OCI-LY3 (cell line): ENCODE measurements at regions not wholly inside any gene's neighbourhood (a gene's known extent, or its start where the extent isn't known, plus 50 kb on each side); places are given as distances from the start of the nearest gene placed in this dataset.

ENCODE experiments used
- H2AFZ ChIP-seq: fragments of 200-600, 300-600 bp; shearing (Covaris generic); 2 replicates; pipeline ENCODE4 v1.6.0; 2014; ENCODE audit warnings: antibody characterized with exemption, low read depth, low read length
- H3K27ac ChIP-seq: fragments of 200-600, 300-600 bp; sonication (generic); 2 replicates; pipeline ENCODE4 v1.5.1; 2014; ENCODE audit warnings: mild to moderate bottlenecking, low read length, moderate library complexity, mixed read lengths
- H3K27me3 ChIP-seq: fragments of 200-600, 300-600 bp; sonication (generic); 2 replicates; pipeline ENCODE4 v1.6.1; 2014; ENCODE audit warnings: low read depth, low read length, mixed read lengths
- H3K36me3 ChIP-seq: fragments of 200-600, 300-600 bp; sonication (generic); replicated peaks from 2 replicates; pipeline ENCODE3; 2014; ENCODE audit warnings: low read depth, low read length, mixed read lengths
- H3K4me1 ChIP-seq: fragments of 300-600, 200-600 bp; sonication (generic); 2 replicates; pipeline ENCODE4 v1.6.1; 2014; ENCODE audit warnings: low read length, mixed read lengths
- H3K4me2 ChIP-seq: fragments of 200-600, 300-600 bp; sonication (generic); 2 replicates; pipeline ENCODE4 v1.6.1; 2014; ENCODE audit warnings: low read length, mixed read lengths
- H3K4me3 ChIP-seq: fragments of 300-600, 200-600 bp; sonication (generic); 2 replicates; pipeline ENCODE4 v1.5.1; 2014; ENCODE audit warnings: antibody characterized with exemption, mild to moderate bottlenecking, low read length, moderate library complexity
- H3K79me2 ChIP-seq: fragments of 300-600, 200-600 bp; shearing (Covaris generic); 2 replicates; pipeline ENCODE4 v1.6.1; 2014; ENCODE audit warnings: mild to moderate bottlenecking, low read length, mixed read lengths
- H3K9ac ChIP-seq: fragments of 300-600, 200-600 bp; shearing (Covaris generic); 2 replicates; pipeline ENCODE4 v1.6.0; 2014; ENCODE audit warnings: mild to moderate bottlenecking, low read length, moderate library complexity
- H3K9me3 ChIP-seq: fragments of 200-600, 300-600 bp; shearing (Covaris generic); 2 replicates; pipeline ENCODE4 v1.6.1; 2014; ENCODE audit warnings: low read length, mixed read lengths; ENCODE audit not compliant: insufficient read depth
- H4K20me1 ChIP-seq: fragments of 200-600, 300-600 bp; sonication (generic); 2 replicates; pipeline ENCODE4 v1.6.1; 2016; ENCODE audit warnings: low read length, mixed read lengths; ENCODE audit not compliant: insufficient read depth
- EZH2phosphoT487 ChIP-seq: fragments of 200-600 bp; shearing (Covaris generic); IDR thresholded peaks from 2 replicates; pipeline ENCODE4 v1.6.1; 2018; ENCODE audit warnings: antibody characterized with exemption, mixed run types, low read depth
- TF ChIP-seq, protein P1 (sequence below): fragments of 200-600, 300-600 bp; sonication (generic); IDR thresholded peaks from 2 replicates; pipeline ENCODE4 v1.5.1; 2014; ENCODE audit warnings: antibody characterized with exemption, low read length, low read depth

DNA sequence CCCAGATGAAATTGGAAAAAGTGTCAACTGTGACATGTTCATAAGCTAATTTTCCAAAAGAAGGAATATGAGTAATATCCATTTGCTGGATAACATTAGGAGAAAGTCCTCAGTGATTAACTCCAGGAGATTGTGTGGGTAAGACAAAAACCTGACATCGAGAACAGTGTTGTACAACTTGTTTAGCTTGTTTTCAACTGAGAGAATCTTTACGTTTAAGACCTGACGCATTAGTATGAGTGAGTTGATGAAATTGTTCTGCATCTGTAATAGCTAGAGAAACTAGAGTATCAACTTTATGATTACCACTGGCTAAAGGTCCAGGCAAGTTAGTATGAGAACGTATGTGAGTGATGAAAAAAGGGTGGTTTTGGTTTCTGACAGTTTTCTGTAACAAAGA, 1452.4 kb downstream of the NLGN4Y start:
- Histone ChIP-seq H3K4me2 (no peak overlapping the region), H3K9ac (no peak overlapping the region), H2AFZ (no peak overlapping the region), H3K36me3 (no peaks in the 10 kb centered on the region), H3K4me3 (no peak overlapping the region), H4K20me1 (no peaks in the 10 kb centered on the region), H3K9me3 (no peaks in the 10 kb centered on the region), H3K27me3 (no peaks in the 10 kb centered on the region), H3K27ac (no peak overlapping the region), H3K79me2 (no peaks in the 10 kb centered on the region), H3K4me1 (no peaks in the 10 kb centered on the region)
- no peak for TF ChIP-seq EZH2phosphoT487
- TF ChIP-seq, protein P1, sequence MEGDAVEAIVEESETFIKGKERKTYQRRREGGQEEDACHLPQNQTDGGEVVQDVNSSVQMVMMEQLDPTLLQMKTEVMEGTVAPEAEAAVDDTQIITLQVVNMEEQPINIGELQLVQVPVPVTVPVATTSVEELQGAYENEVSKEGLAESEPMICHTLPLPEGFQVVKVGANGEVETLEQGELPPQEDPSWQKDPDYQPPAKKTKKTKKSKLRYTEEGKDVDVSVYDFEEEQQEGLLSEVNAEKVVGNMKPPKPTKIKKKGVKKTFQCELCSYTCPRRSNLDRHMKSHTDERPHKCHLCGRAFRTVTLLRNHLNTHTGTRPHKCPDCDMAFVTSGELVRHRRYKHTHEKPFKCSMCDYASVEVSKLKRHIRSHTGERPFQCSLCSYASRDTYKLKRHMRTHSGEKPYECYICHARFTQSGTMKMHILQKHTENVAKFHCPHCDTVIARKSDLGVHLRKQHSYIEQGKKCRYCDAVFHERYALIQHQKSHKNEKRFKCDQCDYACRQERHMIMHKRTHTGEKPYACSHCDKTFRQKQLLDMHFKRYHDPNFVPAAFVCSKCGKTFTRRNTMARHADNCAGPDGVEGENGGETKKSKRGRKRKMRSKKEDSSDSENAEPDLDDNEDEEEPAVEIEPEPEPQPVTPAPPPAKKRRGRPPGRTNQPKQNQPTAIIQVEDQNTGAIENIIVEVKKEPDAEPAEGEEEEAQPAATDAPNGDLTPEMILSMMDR = no peak

DNA sequence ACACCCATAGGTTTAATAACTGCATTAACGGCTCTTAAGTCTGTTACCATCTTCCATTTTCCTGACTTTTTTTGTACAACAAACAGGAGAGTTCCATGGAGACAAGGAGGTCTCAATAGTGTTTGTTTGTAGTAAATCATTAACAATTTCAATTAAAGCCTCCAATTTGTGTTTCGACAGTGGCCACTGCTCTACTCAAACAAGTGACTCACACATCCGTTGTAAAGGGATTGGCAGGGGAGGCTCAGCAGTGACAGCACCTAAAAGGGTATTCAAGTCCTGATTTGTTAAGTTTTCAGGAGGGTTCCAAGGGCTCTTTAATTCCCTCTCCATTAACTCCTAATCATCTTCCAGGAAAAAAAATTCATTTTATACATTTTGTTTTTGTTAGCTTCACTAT, 1454.2 kb downstream of the NLGN4Y start:
- no peaks in the 10 kb centered on the region for H3K36me3 ChIP-seq
- H3K27ac ChIP-seq = no peak overlapping the region
- H3K79me2 ChIP-seq = no peaks in the 10 kb centered on the region
- H2AFZ ChIP-seq = no peak overlapping the region
- H3K9me3 ChIP-seq = no peaks in the 10 kb centered on the region
- no peaks in the 10 kb centered on the region for H4K20me1 ChIP-seq
- no peak overlapping the region for H3K4me2 ChIP-seq
- TF ChIP-seq, protein P1 = no peak
- no peak for TF ChIP-seq EZH2phosphoT487
- H3K27me3 ChIP-seq = no peaks in the 10 kb centered on the region
- no peaks in the 10 kb centered on the region for H3K4me1 ChIP-seq
- no peak overlapping the region for H3K9ac ChIP-seq
- no peak overlapping the region for H3K4me3 ChIP-seq

DNA sequence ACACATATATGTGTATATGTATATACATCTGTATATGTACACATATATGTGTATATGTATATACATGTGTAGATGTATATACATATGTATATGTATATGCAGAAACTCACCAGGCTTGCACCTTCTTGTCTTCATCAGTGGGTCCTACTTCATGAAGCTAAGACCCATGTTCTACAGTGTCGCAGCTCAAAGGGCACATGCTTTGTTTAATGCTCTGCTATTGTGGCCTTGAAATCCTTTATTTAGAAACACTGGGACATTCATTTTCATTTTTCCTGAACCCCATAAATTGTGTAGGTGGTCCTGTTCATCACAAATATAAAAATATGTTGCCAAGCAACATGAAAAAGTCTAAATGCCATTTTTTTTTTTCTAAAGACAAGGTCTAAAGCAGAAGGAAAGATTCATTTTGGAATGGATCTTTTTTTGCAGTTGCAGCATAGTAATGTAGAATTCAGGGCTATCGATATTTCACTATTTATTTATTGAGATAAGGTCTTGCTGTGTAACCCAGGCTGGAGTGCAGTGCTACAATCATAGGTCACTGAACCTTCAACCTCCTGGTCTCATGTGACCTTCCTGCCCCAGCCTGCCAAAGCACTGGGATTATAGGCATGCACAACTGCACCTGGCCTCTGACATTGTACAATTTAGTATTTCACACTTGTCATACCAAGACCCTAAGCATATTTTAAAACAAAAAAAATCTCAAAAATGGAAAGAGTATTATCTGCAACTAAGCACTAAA, 1460.5 kb downstream of the NLGN4Y start:
- H3K36me3 ChIP-seq = no peaks in the 10 kb centered on the region

DNA sequence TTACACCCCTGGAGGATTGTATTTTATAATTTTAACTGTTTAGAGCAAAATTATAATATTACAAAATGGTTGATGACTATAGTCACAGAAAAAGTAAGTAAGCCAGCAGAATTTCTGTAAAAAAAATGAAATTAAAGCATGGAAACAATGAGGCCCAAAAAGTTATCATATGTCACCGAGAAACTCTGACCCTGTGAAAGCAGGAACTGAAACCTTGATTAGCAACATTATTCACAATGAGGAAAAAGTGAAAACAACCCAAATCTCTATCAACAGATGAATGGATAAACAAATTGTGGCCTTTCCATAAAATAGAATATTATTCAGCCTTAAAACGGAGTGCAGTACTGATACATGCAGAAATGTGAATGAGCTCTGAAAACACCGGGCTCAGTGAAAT, 1471.7 kb downstream of the NLGN4Y start:
- no peaks in the 10 kb centered on the region for H3K79me2 ChIP-seq
- no peaks in the 10 kb centered on the region for H3K9me3 ChIP-seq
- H2AFZ ChIP-seq = no peak overlapping the region
- no peak overlapping the region for H3K4me3 ChIP-seq
- no peak for TF ChIP-seq EZH2phosphoT487
- TF ChIP-seq, protein P1 = no peak
- no peak overlapping the region for H3K4me2 ChIP-seq
- H3K27me3 ChIP-seq = no peaks in the 10 kb centered on the region
- H3K9ac ChIP-seq = no peak overlapping the region
- no peak overlapping the region for H3K27ac ChIP-seq
- no peaks in the 10 kb centered on the region for H3K36me3 ChIP-seq
- H3K4me1 ChIP-seq = no peaks in the 10 kb centered on the region
- H4K20me1 ChIP-seq = no peaks in the 10 kb centered on the region

More for the DNA sequence above, 1460.5 kb downstream of the NLGN4Y start:
- Histone ChIP-seq H3K4me3 (no peak overlapping the region), H3K4me1 (no peaks in the 10 kb centered on the region), H3K27ac (no peak overlapping the region), H3K4me2 (no peak overlapping the region), H3K27me3 (no peaks in the 10 kb centered on the region), H3K79me2 (no peaks in the 10 kb centered on the region), H4K20me1 (no peaks in the 10 kb centered on the region), H3K9ac (no peak overlapping the region), H2AFZ (no peak overlapping the region), H3K9me3 (no peaks in the 10 kb centered on the region)
- TF ChIP-seq EZH2phosphoT487 = no peak
- TF ChIP-seq, protein P1 = no peak
